ENCODE measurements at regions not wholly inside any gene's neighbourhood (a gene's known extent, or its start where the extent isn't known, plus 50 kb on each side); places are given as distances from the start of the nearest gene placed in this dataset.
"Not testable (repeated sequence)": the region's sequence is repeated elsewhere in the genome, so short reads cannot be mapped to it uniquely, and the experiment has no call there.

DNA sequence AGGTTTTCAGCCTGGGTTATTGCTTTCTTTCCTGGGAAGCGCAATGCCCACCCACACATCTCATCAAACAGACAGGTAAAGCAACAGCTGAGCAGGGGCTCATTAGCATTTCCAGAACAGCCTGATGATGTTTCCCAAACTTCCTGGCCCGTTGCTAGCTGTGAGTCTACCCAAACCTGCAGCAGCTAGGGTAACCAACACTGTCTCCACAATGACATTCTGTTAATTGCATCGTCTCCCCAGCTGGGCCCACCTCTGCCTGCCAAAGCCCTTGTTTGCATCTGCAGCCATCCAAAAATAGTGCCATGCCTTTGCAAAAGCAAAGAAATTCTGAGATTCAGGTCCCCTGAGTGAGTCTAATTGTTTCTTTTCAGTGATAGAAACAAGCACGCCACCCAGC lies 273.0 kb downstream of the MED10 start:
- DNase-seq = no peak

GRCh38 chr5:6096101-6096500 lies 282.2 kb downstream of the MED10 start:
- DNase-seq = no peak

GRCh38 chr5:6094180-6094579 lies 284.2 kb downstream of the MED10 start:
- DNase-seq = not testable (repeated sequence)

DNA sequence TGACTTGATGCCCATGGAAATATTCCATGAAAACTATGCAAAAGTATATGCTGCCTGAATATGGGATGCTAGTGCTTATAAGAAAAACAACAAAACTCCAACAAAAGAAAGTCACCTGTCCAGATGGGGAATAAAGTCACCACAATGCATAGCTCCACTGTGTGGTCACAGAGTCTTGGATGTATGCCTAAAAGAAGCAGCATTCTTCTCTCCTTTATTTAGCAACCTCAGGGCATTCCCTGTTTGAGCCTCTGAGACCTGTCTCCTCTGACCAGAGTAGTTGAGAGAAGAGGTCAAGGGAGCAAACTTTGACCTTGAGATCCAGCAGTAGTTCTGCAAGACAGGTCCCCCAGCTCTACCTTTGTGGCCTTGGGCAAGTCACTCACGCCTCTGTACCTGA lies 287.5 kb downstream of the MED10 start:
- DNase-seq = no peak

- no peak for DNase-seq
Measured at GRCh38 chr5:6090079-6090654, 288.2 kb downstream of the MED10 start.

DNA sequence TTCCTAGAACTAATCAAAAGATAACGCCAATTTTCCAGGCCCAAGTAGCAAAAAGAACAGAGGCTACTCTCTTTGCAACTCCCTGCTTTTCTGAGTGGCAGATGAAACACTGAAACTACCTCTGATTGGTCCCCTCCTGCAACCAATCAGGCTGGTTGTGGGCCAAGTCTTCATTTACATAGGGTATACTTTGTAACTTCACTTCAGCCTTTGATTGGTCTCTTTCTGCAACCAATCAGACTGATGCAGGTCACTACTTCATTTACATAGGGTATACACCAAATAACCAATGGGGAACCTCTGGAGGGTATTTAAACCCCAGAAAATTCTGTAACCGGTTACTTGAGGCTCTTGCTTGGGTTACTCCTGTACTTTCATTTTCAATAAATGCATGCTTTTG lies 289.6 kb downstream of the MED10 start:
- no peak for DNase-seq

DNA sequence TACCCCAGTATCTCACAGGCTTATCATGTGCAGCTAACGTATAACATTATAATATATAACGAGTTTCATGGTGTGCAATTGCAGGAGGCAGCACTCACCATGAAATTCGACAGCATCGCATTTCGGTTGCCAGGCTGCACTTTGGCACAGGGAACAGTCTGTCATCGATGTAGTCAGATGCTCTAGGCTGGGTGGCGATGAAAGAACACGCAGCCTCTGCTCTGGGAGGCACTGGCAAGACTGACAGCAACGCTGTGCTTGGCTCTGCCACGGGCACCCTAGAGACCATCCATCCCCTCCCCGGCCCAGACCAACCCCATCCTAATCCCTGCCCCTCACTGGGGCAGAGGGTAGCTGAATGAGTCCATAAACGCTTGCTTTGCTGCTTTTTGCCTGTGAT lies 290.8 kb downstream of the MED10 start:
- DNase-seq = no peak

DNA sequence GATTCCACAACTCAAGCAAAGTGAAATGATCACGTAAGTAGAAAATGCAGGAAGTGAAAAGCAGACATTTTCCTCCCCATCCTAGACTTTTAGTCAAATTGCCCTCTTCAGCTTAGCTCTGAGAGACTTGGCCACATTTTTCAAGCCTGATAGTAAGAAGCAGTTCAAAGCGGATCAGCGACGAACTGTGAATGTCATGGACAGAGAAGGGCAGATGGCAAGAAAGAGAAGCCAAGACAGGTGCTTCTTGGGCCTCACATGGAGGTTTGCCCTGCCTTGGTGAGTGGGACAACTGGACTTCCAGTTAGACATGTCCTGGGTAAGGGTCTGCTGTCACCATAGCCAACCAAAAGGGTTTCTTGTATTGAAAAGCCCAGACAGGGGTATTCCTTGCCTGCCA lies 291.5 kb downstream of the MED10 start:
- DNase-seq = no peak

DNA sequence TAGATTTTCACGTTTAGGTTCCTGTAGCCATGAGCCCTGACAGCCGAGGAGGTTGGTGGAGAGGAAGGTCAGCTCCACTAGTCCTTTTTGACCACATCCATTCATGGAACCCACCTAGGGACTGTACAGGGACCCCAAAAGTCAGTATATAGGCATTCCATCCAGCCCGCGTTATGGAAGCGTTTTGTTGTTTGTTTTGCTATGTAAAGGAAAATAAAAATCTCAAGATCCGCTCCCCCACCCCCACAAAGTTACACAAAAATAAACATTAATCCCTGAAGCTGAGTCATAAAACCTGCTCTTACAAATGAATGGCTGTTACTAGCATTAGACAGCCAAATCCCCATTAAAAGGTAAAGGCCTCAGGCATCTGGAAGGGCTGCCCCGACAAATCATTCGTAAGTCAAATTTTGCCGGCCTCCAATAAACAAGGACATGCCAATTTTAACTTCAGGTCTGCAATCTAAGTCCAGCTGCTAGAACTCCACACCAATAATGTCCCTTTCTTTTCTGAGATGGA lies 292.9 kb downstream of the MED10 start:
- no peak for DNase-seq

GRCh38 chr5:6084836-6085235 lies 293.5 kb downstream of the MED10 start:
- DNase-seq = no peak

DNA sequence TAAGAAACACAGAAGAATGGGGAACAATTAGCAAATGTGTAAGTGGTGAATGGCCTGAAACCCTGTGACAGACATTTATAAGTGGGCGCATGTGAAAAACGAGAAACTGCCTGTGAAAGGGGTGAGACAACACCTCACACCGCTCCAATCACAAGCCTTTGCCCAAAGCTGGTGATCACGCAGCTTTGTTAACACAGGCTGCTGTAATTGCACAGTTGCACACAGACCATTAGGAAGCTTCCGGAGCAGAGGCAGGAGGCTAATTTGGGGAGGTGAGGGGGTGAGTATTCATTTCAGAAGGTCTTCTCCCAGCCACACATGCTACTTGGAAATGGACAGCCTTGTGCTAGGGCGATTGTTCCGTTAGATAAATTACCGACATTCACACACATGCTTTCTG lies 294.0 kb downstream of the MED10 start:
- no peak for DNase-seq

- DNase-seq = no peak
Measured at GRCh38 chr5:6083311-6083978, 294.9 kb downstream of the MED10 start.

- no peak for DNase-seq
Measured at GRCh38 chr5:6082685-6083084, 295.7 kb downstream of the MED10 start.

DNA sequence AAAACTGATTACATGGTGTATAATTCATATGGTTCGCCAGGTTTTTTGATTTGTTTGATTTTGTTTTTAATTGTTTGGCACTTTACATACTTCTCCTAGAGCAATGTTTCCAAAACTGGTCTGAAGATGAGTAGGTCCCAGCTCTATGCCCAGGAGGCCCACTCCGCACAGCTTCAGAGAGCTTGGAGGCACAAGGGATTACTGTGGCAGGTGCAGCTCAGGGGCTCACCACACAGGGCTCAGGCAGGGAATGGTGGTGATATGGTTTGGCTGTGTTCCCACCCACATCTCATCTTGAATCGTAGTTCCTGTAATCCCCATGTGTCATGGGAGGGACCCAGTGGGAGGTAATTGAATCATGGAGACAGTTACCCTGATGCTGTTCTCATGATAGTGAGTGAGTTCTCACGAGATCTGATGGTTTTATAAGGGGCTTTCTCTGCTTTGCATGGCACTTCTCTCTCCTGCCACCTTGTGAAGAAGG lies 296.6 kb downstream of the MED10 start:
- no peak for DNase-seq

DNA sequence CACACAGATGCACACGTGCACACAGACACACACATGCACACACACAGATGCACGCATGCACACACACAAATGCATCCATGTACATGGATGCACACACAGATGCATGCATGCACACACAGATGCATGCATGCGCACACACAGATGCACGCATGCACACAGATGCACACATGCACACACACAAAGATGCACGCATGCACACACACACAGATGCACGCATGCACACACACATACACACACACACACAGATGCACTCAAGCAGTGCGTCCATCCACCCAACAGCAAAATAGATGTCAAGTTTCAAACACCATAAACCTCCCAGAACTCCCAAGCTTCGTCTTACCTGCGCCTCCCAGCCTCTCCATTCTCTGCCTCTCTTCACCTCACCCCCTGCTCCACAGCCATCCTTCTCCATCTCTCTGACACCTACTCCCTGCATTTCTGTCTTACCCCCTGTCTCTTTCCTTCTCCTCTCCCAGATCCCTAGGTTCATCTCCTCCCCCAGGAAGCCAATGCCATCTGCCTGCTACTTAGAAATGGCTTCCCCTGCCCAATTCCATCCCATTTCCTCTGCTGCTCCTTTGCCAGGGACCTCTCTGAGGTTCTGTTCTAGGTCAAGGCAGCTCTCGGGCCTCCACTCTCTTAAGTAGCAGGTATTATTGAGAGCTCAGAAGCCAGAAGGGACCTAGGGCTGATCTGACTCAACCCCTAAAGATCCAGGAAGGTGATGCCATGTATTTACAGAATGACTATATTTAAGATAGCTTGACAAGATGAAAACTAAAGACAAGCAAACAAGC lies 297.2 kb downstream of the MED10 start:
- DNase-seq = no peak

DNA sequence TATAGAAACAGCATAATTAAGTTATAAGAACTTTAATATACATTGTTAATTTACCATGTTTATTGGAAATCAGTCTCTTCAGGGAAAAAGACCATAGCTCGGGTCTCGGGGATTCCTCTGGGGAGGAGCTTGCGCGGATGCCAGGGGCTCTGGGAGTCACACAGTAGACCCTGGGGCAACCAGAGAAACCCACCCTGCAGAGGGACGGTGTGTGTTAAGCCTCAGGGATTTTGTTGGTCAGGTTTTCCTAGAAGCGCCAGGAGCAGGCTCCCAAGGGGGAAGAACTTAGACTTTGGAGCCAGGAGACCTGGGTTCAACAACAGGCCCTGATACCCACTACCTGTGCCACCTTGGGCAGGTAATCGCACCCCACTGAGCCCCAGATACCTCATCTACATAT lies 297.9 kb downstream of the MED10 start:
- no peak for DNase-seq

- no peak for DNase-seq
Measured at GRCh38 chr5:6078881-6079280, 299.5 kb downstream of the MED10 start.

- no peak for DNase-seq
Measured at GRCh38 chr5:6076341-6077239, 301.8 kb downstream of the MED10 start.

DNA sequence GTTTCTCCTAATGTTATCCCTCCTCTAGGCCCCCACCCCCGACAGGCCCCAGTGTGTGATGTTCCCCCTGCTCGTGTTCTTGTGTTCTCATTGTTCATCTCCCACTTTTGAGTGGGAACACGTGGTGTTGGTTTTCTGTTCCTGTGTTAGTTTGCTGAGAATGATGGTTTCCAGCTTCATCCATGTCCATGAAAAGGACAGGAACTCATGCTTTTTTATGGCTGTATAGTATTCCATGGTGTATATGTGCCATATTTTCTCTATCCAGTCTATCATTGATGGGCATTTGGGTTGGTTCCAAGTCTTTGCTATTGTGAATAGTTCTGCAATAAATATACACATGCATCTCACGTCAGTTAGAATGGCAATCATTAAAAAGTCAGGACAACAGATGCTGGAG lies 305.9 kb downstream of the MED10 start:
- not testable (repeated sequence) for DNase-seq

DNA sequence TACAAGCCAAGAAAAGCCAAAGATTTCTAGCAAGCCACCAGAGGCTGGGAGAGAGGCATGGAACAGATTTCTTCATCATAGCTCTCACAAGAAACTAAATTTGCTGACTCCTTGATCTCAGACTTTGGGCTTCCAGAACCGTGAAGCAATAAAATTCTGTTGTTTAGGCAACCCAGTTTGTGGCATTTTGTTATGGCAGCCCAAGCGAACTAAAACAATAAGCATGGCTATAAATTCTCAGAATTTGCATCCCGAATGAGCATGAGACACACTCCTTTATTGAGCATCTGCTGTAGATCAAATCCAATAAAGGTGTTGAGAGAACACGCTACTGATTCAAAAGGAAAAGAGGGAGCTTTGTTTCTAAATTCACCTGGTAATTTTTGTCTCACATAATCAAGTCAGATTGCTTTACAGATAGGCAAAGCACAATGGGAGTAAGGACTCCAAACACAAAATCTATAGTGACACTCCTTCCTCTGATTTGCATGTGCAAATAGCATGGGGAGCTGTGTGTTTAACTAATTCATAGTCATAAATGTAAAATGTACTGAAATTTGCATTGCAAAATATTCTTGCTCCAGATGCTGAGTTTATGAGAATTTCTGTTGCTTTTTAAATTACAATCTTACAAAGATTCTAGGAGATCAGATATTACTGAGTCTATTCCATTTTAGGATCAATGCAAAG lies 308.7 kb downstream of the MED10 start:
- no peak for DNase-seq

DNA sequence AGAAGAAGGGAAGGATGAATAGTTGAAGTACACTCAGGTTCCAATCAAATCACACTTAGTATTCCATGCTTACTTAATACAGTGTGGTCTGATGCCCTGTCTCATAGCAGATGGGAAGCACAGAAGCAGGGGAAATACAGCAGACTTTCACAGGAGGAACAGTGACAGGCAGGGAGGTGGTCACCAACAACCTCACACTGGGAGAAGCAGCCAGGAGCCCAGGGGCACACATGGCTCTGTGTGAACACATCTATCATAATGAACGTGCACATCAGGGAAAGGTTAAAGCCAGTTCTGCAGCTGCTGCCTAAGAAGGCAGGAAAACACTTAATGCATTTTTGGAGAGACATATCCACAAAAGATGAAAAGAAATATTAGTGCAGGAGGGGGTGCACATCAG lies 312.3 kb downstream of the MED10 start:
- DNase-seq = no peak

DNA sequence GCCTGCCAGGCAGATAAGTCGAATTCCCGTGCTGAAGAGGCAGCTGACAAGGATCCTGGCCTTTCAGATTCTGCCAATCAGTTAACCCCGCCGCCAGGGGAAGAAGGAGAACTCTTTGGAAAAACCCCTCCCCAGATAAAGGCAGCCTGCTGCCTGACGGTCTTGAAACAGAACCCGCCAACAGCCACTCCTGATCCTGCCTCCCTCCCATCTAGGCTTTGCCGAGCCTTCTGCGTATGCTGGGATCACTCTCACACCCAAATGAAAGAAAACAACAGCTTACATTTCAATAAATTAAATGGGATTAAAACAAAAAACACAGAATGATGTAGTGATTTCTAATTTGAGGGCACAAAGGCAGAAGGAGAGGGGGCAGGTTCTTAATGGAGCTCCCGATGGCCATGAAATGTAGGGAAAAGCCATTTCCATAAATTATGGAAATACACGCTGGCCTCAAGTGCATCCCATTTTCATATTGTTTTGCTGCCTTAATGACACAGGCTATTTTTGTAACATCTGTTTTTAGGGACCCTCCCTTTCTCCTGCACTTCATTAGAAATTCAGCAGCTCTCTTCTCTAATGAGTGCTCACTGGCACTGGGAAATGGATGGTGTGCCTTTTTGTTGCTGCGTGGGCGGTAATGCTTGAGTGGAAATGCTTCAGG lies 319.1 kb downstream of the MED10 start:
- no peak for DNase-seq

All from CD4-positive, alpha-beta T cell treated with Interleukin-12 subunit alpha and Interleukin-12 subunit beta, for 1 hour (primary cell).